NB4 (cell line): ENCODE measurements at regions not wholly inside any gene's neighbourhood (a gene's known extent, or its start where the extent isn't known, plus 50 kb on each side); places are given as distances from the start of the nearest gene placed in this dataset.

Source experiments
- CTCF ChIP-seq: IDR thresholded peaks from one replicate; pipeline ENCODE4 v1.5.1; 2012; ENCODE audit warnings: low read depth, low read length
- MAX ChIP-seq: IDR thresholded peaks from 2 replicates; pipeline ENCODE4 v1.6.1; 2011; ENCODE audit warnings: low read depth, low read length
- MYC ChIP-seq: IDR thresholded peaks from 2 replicates; pipeline ENCODE4 v1.6.1; 2011; ENCODE audit warnings: low read depth, low read length
- POLR2A ChIP-seq: IDR thresholded peaks from 2 replicates; pipeline ENCODE4 v1.6.1; 2011; ENCODE audit warnings: mild to moderate bottlenecking; ENCODE audit not compliant: insufficient read length; ENCODE audit errors: extremely low read depth

- no peak for TF ChIP-seq CTCF
- TF ChIP-seq POLR2A, result no peak
- no peak for TF ChIP-seq MAX
- no peak for TF ChIP-seq MYC
Observed at GRCh38 chr16:10239640-10240039, 57.4 kb upstream of the GRIN2A start.
